Activated CD4-positive, alpha-beta T cell treated with anti-CD3 and anti-CD28 coated beads, Interleukin-2, amount 10 ng/mL, durations not matched to agents 24 days and 14 days (primary cell): ENCODE measurements at regions not wholly inside any gene's neighbourhood (a gene's known extent, or its start where the extent isn't known, plus 50 kb on each side); places are given as distances from the start of the nearest gene placed in this dataset.

Source experiments
- DNase-seq: peaks from one replicate; pipeline ENCODE4 v3.0.0; 2022
- H3K27ac Mint-ChIP-seq: one replicate; pipeline ENCODE4 v1.8.0; 2022; ENCODE audit warnings: mild to moderate bottlenecking, mixed read lengths
- H3K27me3 Mint-ChIP-seq: one replicate; pipeline ENCODE4 v1.8.0; 2022; ENCODE audit warnings: mixed read lengths
- H3K36me3 Mint-ChIP-seq: one replicate; pipeline ENCODE4 v1.8.0; 2022; ENCODE audit warnings: low read depth, mild to moderate bottlenecking, mixed read lengths
- H3K4me1 Mint-ChIP-seq: one replicate; pipeline ENCODE4 v1.8.0; 2021; ENCODE audit warnings: mixed read lengths
- H3K4me3 Mint-ChIP-seq: one replicate; pipeline ENCODE4 v1.8.0; 2022; ENCODE audit warnings: mild to moderate bottlenecking, moderate library complexity, mixed read lengths
- H3K9me3 Mint-ChIP-seq: one replicate; pipeline ENCODE4 v1.8.0; 2021; ENCODE audit warnings: mixed read lengths
- intact Hi-C: fragments of 100-400 bp; cut with micrococcal nuclease; formaldehyde crosslinking; loops from one replicate; pipeline ENCODE4 v1.15.1; 2023

- Mint-ChIP-seq H3K36me3 (no peaks in the 10 kb centered on the region), H3K4me1 (no peaks in the 10 kb centered on the region), H3K4me3 (no peak overlapping the region), H3K27me3 (no peaks in the 10 kb centered on the region), H3K9me3 (peaks cover 6% of the 10 kb centered on the region), H3K27ac (no peak overlapping the region)
- intact Hi-C loops, result no loop called here
- no peak for DNase-seq
These were observed 446.5 kb upstream of the MIS18BP1 start for GRCh38 chr14:45699471-45699870.

GRCh38 chr14:45698462-45699134, 445.6 kb upstream of the MIS18BP1 start:
- intact Hi-C loops, result no loop called here
- no peaks in the 10 kb centered on the region for H3K27me3 Mint-ChIP-seq
- no peaks in the 10 kb centered on the region for H3K4me1 Mint-ChIP-seq
- H3K9me3 Mint-ChIP-seq, result peaks cover 6% of the 10 kb centered on the region
- no peak for DNase-seq
- H3K36me3 Mint-ChIP-seq, result no peaks in the 10 kb centered on the region
- H3K27ac Mint-ChIP-seq, result no peak overlapping the region
- no peak overlapping the region for H3K4me3 Mint-ChIP-seq

- Mint-ChIP-seq H3K27ac (no peak overlapping the region), H3K36me3 (no peaks in the 10 kb centered on the region), H3K4me3 (no peak overlapping the region), H3K27me3 (no peaks in the 10 kb centered on the region), H3K9me3 (peaks cover 12% of the 10 kb centered on the region), H3K4me1 (no peaks in the 10 kb centered on the region)
- intact Hi-C loops, result no loop called here
- no peak for DNase-seq
These were observed 433.8 kb upstream of the MIS18BP1 start for GRCh38 chr14:45686771-45687170.

GRCh38 chr14:45680531-45680930, 427.5 kb upstream of the MIS18BP1 start:
- intact Hi-C loops, result no loop called here
- H3K36me3 Mint-ChIP-seq, result no peaks in the 10 kb centered on the region
- no peaks in the 10 kb centered on the region for H3K27me3 Mint-ChIP-seq
- H3K4me3 Mint-ChIP-seq, result no peak overlapping the region
- no peak overlapping the region for H3K27ac Mint-ChIP-seq
- H3K4me1 Mint-ChIP-seq, result no peaks in the 10 kb centered on the region
- DNase-seq, result no peak
- peaks cover 9% of the 10 kb centered on the region for H3K9me3 Mint-ChIP-seq

- H3K4me1 Mint-ChIP-seq, result no peaks in the 10 kb centered on the region
- peaks cover 9% of the 10 kb centered on the region for H3K9me3 Mint-ChIP-seq
- no peaks in the 10 kb centered on the region for H3K36me3 Mint-ChIP-seq
- no peak overlapping the region for H3K27ac Mint-ChIP-seq
- H3K27me3 Mint-ChIP-seq, result no peaks in the 10 kb centered on the region
- intact Hi-C loops, result no loop called here
- no peak overlapping the region for H3K4me3 Mint-ChIP-seq
- DNase-seq, result no peak
These were observed 426.9 kb upstream of the MIS18BP1 start for GRCh38 chr14:45679853-45680252.

GRCh38 chr14:45678163-45678562, 425.2 kb upstream of the MIS18BP1 start:
- peaks cover 6% of the 10 kb centered on the region for H3K9me3 Mint-ChIP-seq
- no peak for DNase-seq
- no peaks in the 10 kb centered on the region for H3K27me3 Mint-ChIP-seq
- H3K4me1 Mint-ChIP-seq, result no peaks in the 10 kb centered on the region
- intact Hi-C loops, result no loop called here
- H3K4me3 Mint-ChIP-seq, result no peak overlapping the region
- no peak overlapping the region for H3K27ac Mint-ChIP-seq
- no peaks in the 10 kb centered on the region for H3K36me3 Mint-ChIP-seq

GRCh38 chr14:45673420-45673819, 420.4 kb upstream of the MIS18BP1 start:
- Mint-ChIP-seq H3K27ac (no peak overlapping the region), H3K27me3 (no peaks in the 10 kb centered on the region), H3K9me3 (no peaks in the 10 kb centered on the region), H3K4me1 (no peaks in the 10 kb centered on the region), H3K4me3 (no peak overlapping the region), H3K36me3 (no peaks in the 10 kb centered on the region)
- intact Hi-C loops, result no loop called here
- no peak for DNase-seq

- Mint-ChIP-seq H3K27me3 (no peaks in the 10 kb centered on the region), H3K27ac (no peak overlapping the region), H3K4me1 (no peaks in the 10 kb centered on the region), H3K4me3 (no peak overlapping the region), H3K9me3 (peaks cover 23% of the 10 kb centered on the region), H3K36me3 (no peaks in the 10 kb centered on the region)
- no peak for DNase-seq
- intact Hi-C loops, result no loop called here
These were observed 411.8 kb upstream of the MIS18BP1 start for GRCh38 chr14:45664668-45665356.

GRCh38 chr14:45658917-45659299, 405.9 kb upstream of the MIS18BP1 start:
- intact Hi-C loops, result no loop called here
- no peaks in the 10 kb centered on the region for H3K36me3 Mint-ChIP-seq
- no peak for DNase-seq
- no peaks in the 10 kb centered on the region for H3K27me3 Mint-ChIP-seq
- peaks cover 21% of the 10 kb centered on the region for H3K9me3 Mint-ChIP-seq
- H3K27ac Mint-ChIP-seq, result no peak overlapping the region
- H3K4me3 Mint-ChIP-seq, result no peak overlapping the region
- no peaks in the 10 kb centered on the region for H3K4me1 Mint-ChIP-seq

GRCh38 chr14:45658226-45658916, 405.4 kb upstream of the MIS18BP1 start:
- DNase-seq, result no peak
- H3K27ac Mint-ChIP-seq, result no peak overlapping the region
- intact Hi-C loops, result no loop called here
- no peaks in the 10 kb centered on the region for H3K27me3 Mint-ChIP-seq
- H3K4me3 Mint-ChIP-seq, result no peak overlapping the region
- H3K9me3 Mint-ChIP-seq, result peaks cover 19% of the 10 kb centered on the region
- no peaks in the 10 kb centered on the region for H3K4me1 Mint-ChIP-seq
- no peaks in the 10 kb centered on the region for H3K36me3 Mint-ChIP-seq

GRCh38 chr14:45651890-45652289, 398.9 kb upstream of the MIS18BP1 start:
- intact Hi-C loops, result no loop called here
- H3K4me3 Mint-ChIP-seq, result no peak overlapping the region
- H3K27me3 Mint-ChIP-seq, result no peaks in the 10 kb centered on the region
- peaks cover 7% of the 10 kb centered on the region for H3K9me3 Mint-ChIP-seq
- no peaks in the 10 kb centered on the region for H3K4me1 Mint-ChIP-seq
- no peak for DNase-seq
- no peak overlapping the region for H3K27ac Mint-ChIP-seq
- no peaks in the 10 kb centered on the region for H3K36me3 Mint-ChIP-seq

- Mint-ChIP-seq H3K36me3 (no peaks in the 10 kb centered on the region), H3K4me3 (no peak overlapping the region), H3K9me3 (peaks cover 3% of the 10 kb centered on the region), H3K27ac (no peak overlapping the region), H3K4me1 (no peaks in the 10 kb centered on the region), H3K27me3 (no peaks in the 10 kb centered on the region)
- no peak for DNase-seq
- intact Hi-C loops, result no loop called here
These were observed 397.8 kb upstream of the MIS18BP1 start for GRCh38 chr14:45650754-45651153.

- Mint-ChIP-seq H3K27me3 (no peaks in the 10 kb centered on the region), H3K4me3 (no peak overlapping the region), H3K4me1 (no peaks in the 10 kb centered on the region), H3K9me3 (no peaks in the 10 kb centered on the region), H3K36me3 (no peaks in the 10 kb centered on the region), H3K27ac (no peak overlapping the region)
- no peak for DNase-seq
- intact Hi-C loops, result no loop called here
These were observed 396.0 kb upstream of the MIS18BP1 start for GRCh38 chr14:45649051-45649450.

- peaks cover 5% of the 10 kb centered on the region for H3K9me3 Mint-ChIP-seq
- intact Hi-C loops, result no loop called here
- no peaks in the 10 kb centered on the region for H3K36me3 Mint-ChIP-seq
- H3K4me1 Mint-ChIP-seq, result no peaks in the 10 kb centered on the region
- H3K4me3 Mint-ChIP-seq, result no peak overlapping the region
- no peak overlapping the region for H3K27ac Mint-ChIP-seq
- no peaks in the 10 kb centered on the region for H3K27me3 Mint-ChIP-seq
- no peak for DNase-seq
These were observed 388.5 kb upstream of the MIS18BP1 start for GRCh38 chr14:45641541-45641940.
